PC-3 (cell line): ENCODE measurements at regions not wholly inside any gene's neighbourhood (a gene's known extent, or its start where the extent isn't known, plus 50 kb on each side); places are given as distances from the start of the nearest gene placed in this dataset.

Source experiments
- EZH2 ChIP-seq: fragments of 300-600 bp; sonication (generic); IDR thresholded peaks from one replicate; pipeline ENCODE4 v1.6.1; 2017; ENCODE audit warnings: antibody characterized with exemption, mild to moderate bottlenecking, low read length; ENCODE audit not compliant: unreplicated experiment
- EZH2phosphoT487 ChIP-seq: fragments of 300-600 bp; sonication (generic); IDR thresholded peaks from 2 replicates; pipeline ENCODE4 v1.6.1; 2018; ENCODE audit warnings: mild to moderate bottlenecking, antibody characterized with exemption, low read length, borderline replicate concordance
- TF ChIP-seq, protein P1 (sequence below): fragments of 300-600 bp; sonication (generic); conservative IDR thresholded peaks from 2 replicates; pipeline ENCODE4 v1.5.1; 2017; ENCODE audit warnings: antibody characterized with exemption, low read depth, mild to moderate bottlenecking, low read length

- no peak for TF ChIP-seq EZH2phosphoT487
- TF ChIP-seq, protein P1, sequence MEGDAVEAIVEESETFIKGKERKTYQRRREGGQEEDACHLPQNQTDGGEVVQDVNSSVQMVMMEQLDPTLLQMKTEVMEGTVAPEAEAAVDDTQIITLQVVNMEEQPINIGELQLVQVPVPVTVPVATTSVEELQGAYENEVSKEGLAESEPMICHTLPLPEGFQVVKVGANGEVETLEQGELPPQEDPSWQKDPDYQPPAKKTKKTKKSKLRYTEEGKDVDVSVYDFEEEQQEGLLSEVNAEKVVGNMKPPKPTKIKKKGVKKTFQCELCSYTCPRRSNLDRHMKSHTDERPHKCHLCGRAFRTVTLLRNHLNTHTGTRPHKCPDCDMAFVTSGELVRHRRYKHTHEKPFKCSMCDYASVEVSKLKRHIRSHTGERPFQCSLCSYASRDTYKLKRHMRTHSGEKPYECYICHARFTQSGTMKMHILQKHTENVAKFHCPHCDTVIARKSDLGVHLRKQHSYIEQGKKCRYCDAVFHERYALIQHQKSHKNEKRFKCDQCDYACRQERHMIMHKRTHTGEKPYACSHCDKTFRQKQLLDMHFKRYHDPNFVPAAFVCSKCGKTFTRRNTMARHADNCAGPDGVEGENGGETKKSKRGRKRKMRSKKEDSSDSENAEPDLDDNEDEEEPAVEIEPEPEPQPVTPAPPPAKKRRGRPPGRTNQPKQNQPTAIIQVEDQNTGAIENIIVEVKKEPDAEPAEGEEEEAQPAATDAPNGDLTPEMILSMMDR: no peak
- TF ChIP-seq EZH2: no peak
Measured at GRCh38 chr2:239629926-239630617, 229.3 kb upstream of the HDAC4 start.
